K562 (cell line): ENCODE measurements at regions not wholly inside any gene's neighbourhood (a gene's known extent, or its start where the extent isn't known, plus 50 kb on each side); places are given as distances from the start of the nearest gene placed in this dataset.

Experiments used
- ATAC-seq: fragments of 200-7000 bp; cut with Tn5 transposase; 3 replicates; pipeline ENCODE4 v1.9.1; 2020; ENCODE audit warnings: moderate library complexity
- BruUV-seq: library from RNA; stranded (reverse); fragments of 400-500 nt; replicated peaks from 2 replicates; lab custom pipeline; 2021; lab: Mats Ljungman, UMichigan
- CTCF ChIA-PET: fragments of 300-600 bp; formaldehyde crosslinking; extraction: SDS; loops from one replicate; lab custom pipeline; 2021; ENCODE audit warnings: low intra/inter-chr PET ratio; lab: Yijun Ruan, JAX
- POLR2A ChIA-PET: fragments of 300-600, 350-650 bp; sonication (Branson Sonifier 250); formaldehyde crosslinking; extraction: SDS; loops from one replicate; lab custom pipeline; 2021; ENCODE audit warnings: antibody characterized with exemption, inconsistent platforms; lab: Yijun Ruan, JAX
- DNase-seq, 4 experiments: peaks; one replicate each; pipeline versions ENCODE4 v3.0.0 to v3.0.0-alpha.2; 2011 to 2018; ENCODE audit warnings: low spot score in 3 of 4, mixed read lengths in 3 of 4; ENCODE audit errors: extremely low read depth in 1 of 4
- FAIRE-seq: peaks from 2 replicates; lab custom pipeline; 2011; peaks lifted over from hg19 to GRCh38; lab: Jason Lieb, UNC
- H2AFZ ChIP-seq: 2 replicates; pipeline ENCODE4 v1.6.0; 2011; ENCODE audit warnings: low read depth, low read length, control low read depth, inconsistent platforms
- H3K27ac ChIP-seq: fragments of 200-600 bp; 3 replicates; pipeline ENCODE4 v1.8.0; 2011; ENCODE audit warnings: low read depth, mild to moderate bottlenecking, control low read depth, inconsistent platforms, low read length, moderate library complexity, mixed read lengths; ENCODE audit errors: extremely low read depth
- H3K27me3 ChIP-seq, 2 experiments: fragments of 300-600 bp in 1 of 2; 2 replicates in 1 of 2; 3 replicates in 1 of 2; pipeline versions ENCODE4 v1.6.0 to v1.8.0; 2011; ENCODE audit warnings: inconsistent platforms in 2 of 2, low read length in 2 of 2, mild to moderate bottlenecking in 1 of 2, mixed read lengths in 1 of 2, moderate library complexity in 1 of 2; ENCODE audit not compliant: control insufficient read depth in 2 of 2, insufficient read depth in 2 of 2
- H3K36me3 ChIP-seq: fragments of 300-600 bp; 3 replicates; pipeline ENCODE4 v1.8.0; 2011; ENCODE audit warnings: mild to moderate bottlenecking, low read length, inconsistent platforms; ENCODE audit not compliant: control insufficient read depth, insufficient read depth
- H3K4me1 ChIP-seq, 2 experiments: fragments of 200-600 bp in 1 of 2; replicated peaks in 1 of 2; 2 replicates in 1 of 2; 3 replicates in 1 of 2; pipeline versions ENCODE4 v1.5.1 to v1.8.0; 2011; ENCODE audit warnings: inconsistent platforms in 2 of 2, low read length in 2 of 2, mild to moderate bottlenecking in 1 of 2, mixed read lengths in 1 of 2, moderate library complexity in 1 of 2; ENCODE audit not compliant: control insufficient read depth in 2 of 2, insufficient read depth in 2 of 2
- H3K4me2 ChIP-seq: 2 replicates; pipeline ENCODE4 v1.6.1; 2011; ENCODE audit warnings: low read length, control low read depth, inconsistent platforms, mixed read lengths; ENCODE audit not compliant: insufficient read depth
- H3K4me3 ChIP-seq: fragments of 200-600 bp; sonication (generic), shearing (Covaris generic); 2 replicates; pipeline ENCODE4 v1.5.1; 2016; ENCODE audit warnings: control low read depth, inconsistent platforms
- H3K79me2 ChIP-seq: fragments of 200-600 bp; 3 replicates; pipeline ENCODE4 v1.8.0; 2011; ENCODE audit warnings: low read length, inconsistent platforms; ENCODE audit not compliant: control insufficient read depth, insufficient read depth
- H3K9ac ChIP-seq, 2 experiments: 2 replicates each; pipeline versions ENCODE4 v1.6.0 to v1.6.1; 2011; ENCODE audit warnings: low read depth in 2 of 2, low read length in 2 of 2, control low read depth in 1 of 2, inconsistent platforms in 1 of 2, mild to moderate bottlenecking in 1 of 2, mixed read lengths in 1 of 2; ENCODE audit not compliant: insufficient read depth in 1 of 2
- H3K9me1 ChIP-seq: one replicate; pipeline ENCODE4 v1.6.0; 2011; ENCODE audit warnings: inconsistent platforms, mild to moderate bottlenecking, low read length, moderate library complexity; ENCODE audit not compliant: control insufficient read depth, insufficient read depth
- H3K9me3 ChIP-seq: replicated peaks from 2 replicates; pipeline ENCODE4 v1.5.1; 2011; ENCODE audit warnings: low read depth, low read length, inconsistent platforms; ENCODE audit not compliant: control insufficient read depth, insufficient read depth
- H4K20me1 ChIP-seq: replicated peaks from 2 replicates; pipeline ENCODE4 v1.6.1; 2011; ENCODE audit warnings: low read length, inconsistent platforms, mixed read lengths; ENCODE audit not compliant: control insufficient read depth, insufficient read depth
- ARHGAP35 ChIP-seq: fragments of 450-650 bp; IDR thresholded peaks from 2 replicates; pipeline ENCODE4 v1.6.1; 2018; ENCODE audit not compliant: partially characterized antibody
- BRD9 ChIP-seq: fragments of 450-650 bp; IDR thresholded peaks from 2 replicates; pipeline ENCODE4 v1.6.1; 2018; ENCODE audit warnings: low read depth; ENCODE audit not compliant: partially characterized antibody
- CBX8 ChIP-seq: fragments of 200-600 bp; sonication (generic); IDR thresholded peaks from 2 replicates; pipeline ENCODE4 v1.6.1; 2012; ENCODE audit warnings: borderline replicate concordance, mixed run types, low read depth, mild to moderate bottlenecking, moderate library complexity, mixed read lengths, low read length, control low read depth, inconsistent platforms; ENCODE audit not compliant: poor library complexity, severe bottlenecking; ENCODE audit errors: extremely low read depth
- RBFOX2 ChIP-seq: fragments of 200-400 bp; formaldehyde crosslinking; IDR thresholded peaks from 2 replicates; pipeline ENCODE4 v1.6.1; 2017; ENCODE audit warnings: low read depth, mild to moderate bottlenecking, low read length, moderate library complexity
- TAF7 ChIP-seq: fragments of 450-650 bp; IDR thresholded peaks from 2 replicates; pipeline ENCODE4 v1.6.1; 2016; ENCODE audit warnings: missing genetic modification characterization, missing compliant biosample characterization
- TOE1 ChIP-seq, 2 experiments: fragments of 450-650 bp in 1 of 2; sonication (generic) in 1 of 2; formaldehyde crosslinking in 1 of 2; IDR thresholded peaks; 2 replicates each; pipeline versions ENCODE4 v1.7.1 to v1.8.0; 2016 to 2022; ENCODE audit warnings: borderline replicate concordance in 2 of 2, mild to moderate bottlenecking in 2 of 2, antibody characterized with exemption in 1 of 2, inconsistent platforms in 1 of 2, low read depth in 1 of 2, missing genetic modification reagents in 1 of 2, moderate library complexity in 1 of 2
- ZNF274 ChIP-seq: IDR thresholded peaks from 2 replicates; pipeline ENCODE4 v1.6.1; 2011; ENCODE audit warnings: low read depth, mild to moderate bottlenecking, low read length, moderate library complexity, borderline replicate concordance
- ZNF76 ChIP-seq: fragments of 250-450 bp; sonication (Bioruptor Pico); IDR thresholded peaks from 2 replicates; pipeline ENCODE4 v1.4.0; 2020; ENCODE audit warnings: mild to moderate bottlenecking, moderate library complexity, borderline replicate concordance
- WGBS: fragments of 100-300 bp; shearing (Covaris generic); methylation state at CpG from one replicate; pipeline ENCODE4 v1.1.6; 2016; ENCODE audit warnings: low coverage, mixed read lengths; ENCODE audit not compliant: insufficient coverage; ENCODE audit errors: missing lambda C conversion rate; 5-methylcytosine and 5-hydroxymethylcytosine counted together
- in situ Hi-C: fragments of 300-500 bp; cut with MboI; formaldehyde crosslinking; loops from 4 replicates; pipeline ENCODE4 v1.15.0; 2018; ENCODE audit warnings: inconsistent platforms, mixed read lengths
- intact Hi-C: fragments of 100-400 bp; cut with micrococcal nuclease; formaldehyde crosslinking; loops from 2 replicates; pipeline ENCODE4 v1.14.2; 2022
- TF ChIP-seq, protein P1 (sequence below): fragments of 450-650 bp; IDR thresholded peaks from 2 replicates; pipeline ENCODE4 v1.6.1; 2016; ENCODE audit warnings: mild to moderate bottlenecking
- TF ChIP-seq, protein P2 (sequence below): sonication (generic); formaldehyde crosslinking; IDR thresholded peaks from 2 replicates; pipeline ENCODE4 v1.5.0; 2020; ENCODE audit warnings: missing genetic modification reagents
- TF ChIP-seq, protein P3 (sequence below): fragments of 250-450 bp; sonication (Bioruptor Pico); IDR thresholded peaks from 2 replicates; pipeline ENCODE4 v1.8.0; 2022; ENCODE audit warnings: inconsistent platforms
- TF ChIP-seq, protein P4 (sequence below): sonication (generic); formaldehyde crosslinking; IDR thresholded peaks from 2 replicates; pipeline ENCODE4 v1.8.0; 2022; ENCODE audit warnings: mild to moderate bottlenecking, low read depth, missing genetic modification reagents

DNA sequence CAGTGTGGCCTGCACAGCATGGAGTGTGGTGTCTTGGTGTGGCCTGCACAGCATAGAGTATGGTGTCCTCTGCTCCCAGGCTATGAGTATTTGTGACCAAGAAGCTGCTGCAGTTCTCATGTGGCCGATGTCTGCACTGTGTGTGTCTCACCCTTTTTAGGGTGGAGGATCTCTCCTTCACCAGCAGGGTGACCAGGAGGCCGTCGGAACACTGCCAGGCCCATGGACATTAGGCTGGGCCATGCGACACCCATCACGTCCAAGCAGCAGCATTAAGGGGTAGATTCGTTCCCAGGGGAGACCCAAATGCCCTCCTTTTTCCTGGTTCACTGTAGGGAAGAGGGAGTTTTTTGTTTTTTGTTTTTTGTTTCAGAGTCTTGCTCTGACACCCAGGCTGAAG lies 115.3 kb upstream of the SPIN1 start (continued):
- TF ChIP-seq, protein P1, sequence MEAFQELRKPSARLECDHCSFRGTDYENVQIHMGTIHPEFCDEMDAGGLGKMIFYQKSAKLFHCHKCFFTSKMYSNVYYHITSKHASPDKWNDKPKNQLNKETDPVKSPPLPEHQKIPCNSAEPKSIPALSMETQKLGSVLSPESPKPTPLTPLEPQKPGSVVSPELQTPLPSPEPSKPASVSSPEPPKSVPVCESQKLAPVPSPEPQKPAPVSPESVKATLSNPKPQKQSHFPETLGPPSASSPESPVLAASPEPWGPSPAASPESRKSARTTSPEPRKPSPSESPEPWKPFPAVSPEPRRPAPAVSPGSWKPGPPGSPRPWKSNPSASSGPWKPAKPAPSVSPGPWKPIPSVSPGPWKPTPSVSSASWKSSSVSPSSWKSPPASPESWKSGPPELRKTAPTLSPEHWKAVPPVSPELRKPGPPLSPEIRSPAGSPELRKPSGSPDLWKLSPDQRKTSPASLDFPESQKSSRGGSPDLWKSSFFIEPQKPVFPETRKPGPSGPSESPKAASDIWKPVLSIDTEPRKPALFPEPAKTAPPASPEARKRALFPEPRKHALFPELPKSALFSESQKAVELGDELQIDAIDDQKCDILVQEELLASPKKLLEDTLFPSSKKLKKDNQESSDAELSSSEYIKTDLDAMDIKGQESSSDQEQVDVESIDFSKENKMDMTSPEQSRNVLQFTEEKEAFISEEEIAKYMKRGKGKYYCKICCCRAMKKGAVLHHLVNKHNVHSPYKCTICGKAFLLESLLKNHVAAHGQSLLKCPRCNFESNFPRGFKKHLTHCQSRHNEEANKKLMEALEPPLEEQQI, result no peak
- no peak for TF ChIP-seq BRD9
- no peak for TF ChIP-seq CBX8
- no peak for TF ChIP-seq TAF7
- no peak for TF ChIP-seq ARHGAP35
- no peak for TF ChIP-seq ZNF76
- no peak for TF ChIP-seq RBFOX2

DNA sequence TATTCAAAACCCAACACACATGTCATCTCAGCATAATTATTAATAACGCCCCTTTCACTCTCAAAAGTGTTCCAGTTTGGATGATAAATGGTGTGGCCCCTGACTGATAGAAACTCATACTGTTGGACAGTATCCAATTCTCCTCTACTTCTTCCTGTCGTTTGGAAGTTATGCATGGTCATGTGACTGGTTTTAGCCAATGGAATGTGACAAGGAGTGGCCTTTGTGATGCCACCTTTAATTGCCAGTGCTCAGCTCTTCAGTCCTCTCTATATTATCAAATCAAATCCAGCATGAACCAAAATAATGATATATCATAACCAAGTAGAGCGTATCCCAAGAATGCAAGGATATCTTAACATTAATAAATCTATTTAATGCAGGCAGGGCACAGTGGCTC lies 117.8 kb upstream of the SPIN1 start:
- H3K4me3 ChIP-seq, result no peak overlapping the region
- 7% methylated on average over 3 of the region's 3 CpGs for WGBS
- H3K27ac ChIP-seq, result no peak overlapping the region
- no peaks in the 10 kb centered on the region for H3K79me2 ChIP-seq
- no peak overlapping the region for H3K4me2 ChIP-seq
- H2AFZ ChIP-seq, result no peak overlapping the region
- FAIRE-seq (no peak), DNase-seq (peak in 1 of 4 experiments; percentile 3), ATAC-seq (no peak)
- no peaks in the 10 kb centered on the region for H3K9me1 ChIP-seq
- H3K27me3 ChIP-seq, result peaks cover 0 to 9% of the 10 kb centered on the region in 2 experiments; a peak in 2 of 5 replicates
- intact Hi-C loops (no loop called here), in situ Hi-C loops (no loop called here)
- BruUV-seq, result no TSS peak
- H3K9me3 ChIP-seq, result no peaks in the 10 kb centered on the region
- H4K20me1 ChIP-seq, result no peaks in the 10 kb centered on the region
- ChIA-PET POLR2A (no interaction called here), CTCF (no interaction called here)
- no peak overlapping the region for H3K9ac ChIP-seq
- H3K4me1 ChIP-seq, result no peaks in the 10 kb centered on the region
- no peaks in the 10 kb centered on the region for H3K36me3 ChIP-seq
- TF ChIP-seq ZNF274, result no peak
- TF ChIP-seq TOE1 (IDR thresholded peaks at IDR 0.05; ENCODE audit: borderline replicate concordance), result peak; percentile 48; the same call in 1 of the 2 replicates
- no peak for TF ChIP-seq TOE1 (CRISPR knock-in tag; IDR thresholded peaks at IDR 0.05; ENCODE audit: borderline replicate concordance, low read depth)
- TF ChIP-seq, protein P2, sequence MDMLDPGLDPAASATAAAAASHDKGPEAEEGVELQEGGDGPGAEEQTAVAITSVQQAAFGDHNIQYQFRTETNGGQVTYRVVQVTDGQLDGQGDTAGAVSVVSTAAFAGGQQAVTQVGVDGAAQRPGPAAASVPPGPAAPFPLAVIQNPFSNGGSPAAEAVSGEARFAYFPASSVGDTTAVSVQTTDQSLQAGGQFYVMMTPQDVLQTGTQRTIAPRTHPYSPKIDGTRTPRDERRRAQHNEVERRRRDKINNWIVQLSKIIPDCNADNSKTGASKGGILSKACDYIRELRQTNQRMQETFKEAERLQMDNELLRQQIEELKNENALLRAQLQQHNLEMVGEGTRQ (CRISPR knock-in tag), result peak; percentile 75
- TF ChIP-seq, protein P3, sequence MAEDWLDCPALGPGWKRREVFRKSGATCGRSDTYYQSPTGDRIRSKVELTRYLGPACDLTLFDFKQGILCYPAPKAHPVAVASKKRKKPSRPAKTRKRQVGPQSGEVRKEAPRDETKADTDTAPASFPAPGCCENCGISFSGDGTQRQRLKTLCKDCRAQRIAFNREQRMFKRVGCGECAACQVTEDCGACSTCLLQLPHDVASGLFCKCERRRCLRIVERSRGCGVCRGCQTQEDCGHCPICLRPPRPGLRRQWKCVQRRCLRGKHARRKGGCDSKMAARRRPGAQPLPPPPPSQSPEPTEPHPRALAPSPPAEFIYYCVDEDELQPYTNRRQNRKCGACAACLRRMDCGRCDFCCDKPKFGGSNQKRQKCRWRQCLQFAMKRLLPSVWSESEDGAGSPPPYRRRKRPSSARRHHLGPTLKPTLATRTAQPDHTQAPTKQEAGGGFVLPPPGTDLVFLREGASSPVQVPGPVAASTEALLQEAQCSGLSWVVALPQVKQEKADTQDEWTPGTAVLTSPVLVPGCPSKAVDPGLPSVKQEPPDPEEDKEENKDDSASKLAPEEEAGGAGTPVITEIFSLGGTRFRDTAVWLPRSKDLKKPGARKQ, result no peak
- TF ChIP-seq, protein P4, sequence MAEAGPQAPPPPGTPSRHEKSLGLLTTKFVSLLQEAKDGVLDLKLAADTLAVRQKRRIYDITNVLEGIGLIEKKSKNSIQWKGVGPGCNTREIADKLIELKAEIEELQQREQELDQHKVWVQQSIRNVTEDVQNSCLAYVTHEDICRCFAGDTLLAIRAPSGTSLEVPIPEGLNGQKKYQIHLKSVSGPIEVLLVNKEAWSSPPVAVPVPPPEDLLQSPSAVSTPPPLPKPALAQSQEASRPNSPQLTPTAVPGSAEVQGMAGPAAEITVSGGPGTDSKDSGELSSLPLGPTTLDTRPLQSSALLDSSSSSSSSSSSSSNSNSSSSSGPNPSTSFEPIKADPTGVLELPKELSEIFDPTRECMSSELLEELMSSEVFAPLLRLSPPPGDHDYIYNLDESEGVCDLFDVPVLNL (CRISPR knock-in tag), result no peak
